H9 (cell line): ENCODE measurements at regions not wholly inside any gene's neighbourhood (a gene's known extent, or its start where the extent isn't known, plus 50 kb on each side); places are given as distances from the start of the nearest gene placed in this dataset.

Experiments used
- DNase-seq: peaks from one replicate; pipeline ENCODE4 v3.0.0-alpha.2; 2017
- H2AFZ ChIP-seq: one replicate; pipeline ENCODE4 v1.6.1; 2013; ENCODE audit warnings: mild to moderate bottlenecking, low read length, control low read depth, moderate library complexity
- H2AK5ac ChIP-seq: 2 replicates; pipeline ENCODE4 v1.6.1; 2013; ENCODE audit warnings: low read length, control low read depth, mixed read lengths; ENCODE audit not compliant: insufficient read length
- H2BK120ac ChIP-seq: one replicate; pipeline ENCODE4 v1.6.1; 2013; ENCODE audit warnings: low read depth, mild to moderate bottlenecking, low read length, control low read depth, inconsistent platforms; ENCODE audit not compliant: poor library complexity, severe bottlenecking
- H2BK12ac ChIP-seq: 2 replicates; pipeline ENCODE4 v1.6.1; 2013; ENCODE audit warnings: low read length, control low read depth, mixed read lengths, low read depth; ENCODE audit not compliant: insufficient read length
- H2BK15ac ChIP-seq: 2 replicates; pipeline ENCODE4 v1.6.1; 2013; ENCODE audit warnings: low read depth, low read length, control low read depth
- H2BK20ac ChIP-seq: one replicate; pipeline ENCODE4 v1.6.1; 2013; ENCODE audit warnings: low read depth, mild to moderate bottlenecking, low read length, control low read depth, inconsistent platforms; ENCODE audit not compliant: poor library complexity, severe bottlenecking
- H2BK5ac ChIP-seq: 2 replicates; pipeline ENCODE4 v1.6.1; 2013; ENCODE audit warnings: low read length, control low read depth, mixed read lengths; ENCODE audit not compliant: insufficient read length
- H3K14ac ChIP-seq: 2 replicates; pipeline ENCODE4 v1.6.1; 2013; ENCODE audit warnings: low read length, control low read depth; ENCODE audit not compliant: insufficient read depth
- H3K18ac ChIP-seq: 2 replicates; pipeline ENCODE4 v1.6.1; 2013; ENCODE audit warnings: low read depth, mild to moderate bottlenecking, mixed read lengths, low read length, control low read depth; ENCODE audit not compliant: insufficient read length
- H3K23ac ChIP-seq: 2 replicates; pipeline ENCODE4 v1.6.1; 2013; ENCODE audit warnings: low read length, control low read depth, mixed read lengths, low read depth; ENCODE audit not compliant: insufficient read length
- H3K23me2 ChIP-seq: 2 replicates; pipeline ENCODE4 v1.6.1; 2013; ENCODE audit warnings: low read depth, mild to moderate bottlenecking, mixed read lengths, low read length, control low read depth; ENCODE audit not compliant: insufficient read length, poor library complexity, severe bottlenecking
- H3K27ac ChIP-seq: 2 replicates; pipeline ENCODE4 v1.5.1; 2013; ENCODE audit warnings: low read length, control low read depth, mixed read lengths, low read depth; ENCODE audit not compliant: insufficient read length
- H3K27me3 ChIP-seq: 2 replicates; pipeline ENCODE4 v1.6.1; 2013; ENCODE audit warnings: low read length, control low read depth, inconsistent platforms; ENCODE audit not compliant: insufficient read depth
- H3K4ac ChIP-seq: 2 replicates; pipeline ENCODE4 v1.6.1; 2013; ENCODE audit warnings: low read depth, mild to moderate bottlenecking, control low read depth, inconsistent platforms, low read length, moderate library complexity
- H3K4me1 ChIP-seq: 2 replicates; pipeline ENCODE4 v1.6.1; 2013; ENCODE audit warnings: low read length, control low read depth, inconsistent platforms; ENCODE audit not compliant: insufficient read depth
- H3K4me2 ChIP-seq: 2 replicates; pipeline ENCODE4 v1.6.1; 2013; ENCODE audit warnings: low read length, control low read depth, mixed read lengths; ENCODE audit not compliant: insufficient read length, insufficient read depth
- H3K56ac ChIP-seq: 2 replicates; pipeline ENCODE4 v1.6.1; 2013; ENCODE audit warnings: low read depth, mild to moderate bottlenecking, mixed read lengths, low read length, control low read depth; ENCODE audit not compliant: insufficient read length
- H3K79me1 ChIP-seq: 2 replicates; pipeline ENCODE4 v1.6.1; 2013; ENCODE audit warnings: low read depth, mild to moderate bottlenecking, moderate library complexity, low read length, control low read depth, inconsistent platforms; ENCODE audit not compliant: insufficient read depth, poor library complexity, severe bottlenecking
- H3K79me2 ChIP-seq: 2 replicates; pipeline ENCODE4 v1.6.1; 2013; ENCODE audit warnings: low read length, control low read depth, inconsistent platforms; ENCODE audit not compliant: insufficient read depth
- H3K9ac ChIP-seq: 2 replicates; pipeline ENCODE4 v1.6.1; 2013; ENCODE audit warnings: low read length, control low read depth, mixed read lengths; ENCODE audit not compliant: insufficient read length; ENCODE audit errors: extremely low read depth
- H3K9me3 ChIP-seq: one replicate; pipeline ENCODE4 v1.6.1; 2013; ENCODE audit warnings: low read depth, low read length, inconsistent platforms; ENCODE audit not compliant: control insufficient read depth
- H3T11ph ChIP-seq: one replicate; pipeline ENCODE4 v1.6.1; 2013; ENCODE audit warnings: mild to moderate bottlenecking, low read length, control low read depth, inconsistent platforms
- H4K20me1 ChIP-seq: one replicate; pipeline ENCODE4 v1.6.1; 2013; ENCODE audit not compliant: control insufficient read depth, insufficient read length, insufficient read depth
- H4K5ac ChIP-seq: 2 replicates; pipeline ENCODE4 v1.6.1; 2013; ENCODE audit warnings: low read depth, mild to moderate bottlenecking, mixed read lengths, low read length, control low read depth; ENCODE audit not compliant: insufficient read length
- H4K8ac ChIP-seq: replicated peaks from 2 replicates; pipeline ENCODE4 v1.6.1; 2013; ENCODE audit warnings: low read length, control low read depth, mixed read lengths, low read depth; ENCODE audit not compliant: insufficient read length
- H4K91ac ChIP-seq: 2 replicates; pipeline ENCODE4 v1.6.1; 2013; ENCODE audit warnings: low read depth, mild to moderate bottlenecking, moderate library complexity, mixed read lengths, low read length, control low read depth; ENCODE audit not compliant: insufficient read length
- H3K27ac Mint-ChIP-seq, 3 experiments: 2 replicates in 2 of 3; 3 replicates in 1 of 3; pipeline ENCODE4 v1.8.0; 2020 to 2021; ENCODE audit warnings: mixed read lengths in 3 of 3, mild to moderate bottlenecking in 1 of 3, moderate library complexity in 1 of 3
- H3K27me3 Mint-ChIP-seq: 2 replicates; pipeline ENCODE4 v1.8.0; 2021; ENCODE audit warnings: low read depth, mild to moderate bottlenecking, moderate library complexity, mixed read lengths
- H3K36me3 Mint-ChIP-seq, 3 experiments: 2 replicates in 2 of 3; 3 replicates in 1 of 3; pipeline ENCODE4 v1.8.0; 2020 to 2021; ENCODE audit warnings: low read depth in 3 of 3, mixed read lengths in 3 of 3; ENCODE audit not compliant: insufficient read depth in 1 of 3
- H3K4me1 Mint-ChIP-seq, 2 experiments: 2 replicates each; pipeline ENCODE4 v1.8.0; 2020; ENCODE audit warnings: mixed read lengths in 2 of 2
- H3K4me3 Mint-ChIP-seq, 2 experiments: 2 replicates in 1 of 2; 3 replicates in 1 of 2; pipeline ENCODE4 v1.8.0; 2020 to 2021; ENCODE audit warnings: mild to moderate bottlenecking in 2 of 2, mixed read lengths in 2 of 2, moderate library complexity in 1 of 2
- H3K9me3 Mint-ChIP-seq, 2 experiments: 2 replicates in 1 of 2; 3 replicates in 1 of 2; pipeline ENCODE4 v1.8.0; 2020; ENCODE audit warnings: mild to moderate bottlenecking in 2 of 2, mixed read lengths in 2 of 2, moderate library complexity in 1 of 2
- CTCF ChIP-seq: fragments of 200-600 bp; sonication (generic); conservative IDR thresholded peaks from 3 replicates; pipeline ENCODE4 v1.8.0; 2021; ENCODE audit warnings: antibody characterized with exemption, mild to moderate bottlenecking
- WGBS: extraction: QIAGEN DNeasy Blood & Tissue Kit; methylation state at CpG from one replicate; pipeline ENCODE4 v1.1.7; 2013; ENCODE audit warnings: missing lambda C conversion rate, low lambda C conversion rate, mixed read lengths; ENCODE audit not compliant: insufficient read length; ENCODE audit errors: extremely low coverage; 5-methylcytosine and 5-hydroxymethylcytosine counted together

- peaks cover 52 to 64% of the 10 kb centered on the region in 2 experiments for H3K4me1 Mint-ChIP-seq
- no peak overlapping the region for H3K23ac ChIP-seq
- peaks cover 35% of the 10 kb centered on the region for H3K27me3 Mint-ChIP-seq
- no peaks in the 10 kb centered on the region for H3K27me3 ChIP-seq
- H3K36me3 Mint-ChIP-seq: no peaks in the 10 kb centered on the region
- H2AK5ac ChIP-seq: no peak overlapping the region
- H4K91ac ChIP-seq: no peak overlapping the region
- no peak overlapping the region for H2BK20ac ChIP-seq
- no peak for DNase-seq
- no peak overlapping the region for H2BK120ac ChIP-seq
- no peaks in the 10 kb centered on the region for H3K79me2 ChIP-seq
- H3K27ac Mint-ChIP-seq: no peak overlapping the region
- no peaks in the 10 kb centered on the region for H3K79me1 ChIP-seq
- no peaks in the 10 kb centered on the region for H3K23me2 ChIP-seq
- no peak overlapping the region for H3T11ph ChIP-seq
- 0 out of 2 replicates have a peak, but pooled peaks cover 2% of the 10 kb centered on the region for H3K4me1 ChIP-seq
- no peak overlapping the region for H3K18ac ChIP-seq
- H2BK12ac ChIP-seq: no peak overlapping the region
- TF ChIP-seq CTCF: no peak
- H3K4ac ChIP-seq: no peak overlapping the region
- WGBS: no CpG with 5 or more reads among the region's 3 CpGs
- H3K9ac ChIP-seq: no peak overlapping the region
- no peak overlapping the region for H3K56ac ChIP-seq
- H2AFZ ChIP-seq: no peak overlapping the region
- H4K5ac ChIP-seq: no peak overlapping the region
- no peaks in the 10 kb centered on the region for H3K9me3 Mint-ChIP-seq
- H3K27ac ChIP-seq: no peak overlapping the region
- H3K4me2 ChIP-seq: no peak overlapping the region
- no peaks in the 10 kb centered on the region for H4K20me1 ChIP-seq
- no peak overlapping the region for H2BK5ac ChIP-seq
- H3K4me3 Mint-ChIP-seq: no peak overlapping the region
- H3K14ac ChIP-seq: no peak overlapping the region
- H4K8ac ChIP-seq: no peak overlapping the region
- H2BK15ac ChIP-seq: no peak overlapping the region
- H3K9me3 ChIP-seq: no peaks in the 10 kb centered on the region
These were observed 146.9 kb upstream of the ZMIZ1 start for GRCh38 chr10:78921895-78922294.
